Stomach (tissue), 8 donors: ENCODE measurements at regions not wholly inside any gene's neighbourhood (a gene's known extent, or its start where the extent isn't known, plus 50 kb on each side); places are given as distances from the start of the nearest gene placed in this dataset.

Source experiments
- DNase-seq, 2 donors: peaks; one replicate each; pipeline versions ENCODE4 v3.0.0 to v3.0.0-alpha.2; 2013 to 2019
- H3K27ac ChIP-seq, 5 donors: fragments of 200-600 bp in 4 of 5; sonication (generic) in 4 of 5; one replicate each; pipeline ENCODE4 v1.5.1; 2013 to 2019; ENCODE audit warnings: mild to moderate bottlenecking in 1 of 5, moderate library complexity in 1 of 5
- H3K27me3 ChIP-seq, 3 donors: fragments of 200-600 bp; sonication (generic); one replicate each; pipeline ENCODE4 v1.5.1; 2017 to 2019; ENCODE audit warnings: mixed run types in 1 of 3
- H3K36me3 ChIP-seq, 4 donors: fragments of 200-600 bp; sonication (generic); 1 replicate in 3 of 4; 2 replicates in 1 of 4; pipeline ENCODE4 v1.5.1; 2016 to 2019
- H3K4me1 ChIP-seq, 4 donors: fragments of 200-600 bp; sonication (generic); one replicate each; pipeline ENCODE4 v1.5.1; 2016 to 2019
- H3K4me3 ChIP-seq, 4 donors: fragments of 200-600 bp; sonication (generic) in 3 of 4; one replicate each; pipeline ENCODE4 v1.5.1; 2016 to 2019; ENCODE audit warnings: mild to moderate bottlenecking in 1 of 4
- H3K9me3 ChIP-seq, 4 donors: fragments of 200-600 bp; sonication (generic); one replicate each; pipeline ENCODE4 v1.5.1; 2016 to 2019
- EP300 ChIP-seq: sonication (generic); formaldehyde crosslinking; IDR thresholded peaks from one replicate; pipeline ENCODE4 v1.6.1; 2017; ENCODE audit warnings: antibody characterized with exemption
- POLR2A ChIP-seq, 4 donors: fragments of 450-650 bp; IDR thresholded peaks; one replicate each; pipeline ENCODE4 v1.6.1; 2016; ENCODE audit warnings: antibody characterized with exemption in 4 of 4, control low read depth in 2 of 4, mild to moderate bottlenecking in 1 of 4, moderate library complexity in 1 of 4
- POLR2AphosphoS5 ChIP-seq, 3 donors: sonication (generic); formaldehyde crosslinking; IDR thresholded peaks; one replicate each; pipeline ENCODE4 v1.6.1; 2016; ENCODE audit warnings: antibody characterized with exemption in 3 of 3
- WGBS, 5 donors: extraction: QIAGEN DNeasy Blood & Tissue Kit in 3 of 5; methylation state at CpG; one replicate each; pipeline versions ENCODE4 v1.1.5 to v1.1.7; 2013 to 2018; 5-methylcytosine and 5-hydroxymethylcytosine counted together
- intact Hi-C: fragments of 100-400 bp; cut with DNase I; formaldehyde crosslinking; loops from one replicate; pipeline ENCODE4 v1.15.1; 2023; ENCODE audit warnings: low total_unique reads
- TF ChIP-seq, protein P1 (sequence below), 7 experiments: fragments of 450-650 bp in 4 of 7; fragments of 200-600 bp in 3 of 7; sonication (generic) in 3 of 7; IDR thresholded peaks; one replicate each; pipeline ENCODE4 v1.5.1; 2016 to 2019; ENCODE audit warnings: antibody characterized with exemption in 7 of 7, control low read depth in 2 of 7, mild to moderate bottlenecking in 1 of 7
- donor health status: healthy with polysubstance abuse.
- donor health status: Bipolar disorder and iron deficiency.
- donor health status: healthy.

DNA sequence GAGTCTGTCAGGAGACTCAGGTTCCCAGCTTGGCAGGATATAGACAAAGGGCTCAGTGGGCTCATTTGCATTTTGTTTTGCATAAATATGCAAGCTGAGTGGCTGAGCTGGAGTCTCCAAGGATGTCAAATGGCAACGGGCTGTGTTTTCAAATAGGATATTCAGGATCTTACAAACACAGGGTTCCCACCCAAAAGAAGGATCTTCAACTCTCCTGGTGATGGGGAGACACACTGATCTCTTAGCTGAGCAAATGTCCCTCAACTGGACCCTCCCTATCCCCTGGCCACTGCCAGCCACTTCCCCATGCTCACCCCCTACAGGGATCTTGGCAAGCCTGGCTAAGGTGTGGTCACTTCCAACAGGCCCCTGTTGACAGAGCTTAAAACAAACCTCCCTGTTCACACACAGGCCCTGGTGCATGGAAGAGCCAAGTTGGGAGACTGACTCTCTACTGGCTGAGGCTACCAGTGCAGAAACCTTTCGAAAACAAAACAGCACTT is 61.6 kb downstream of the SOX9 start:
- Histone ChIP-seq H3K27me3 (no peaks in the 10 kb centered on the region), H3K4me3 (no peak overlapping the region), H3K9me3 (no peaks in the 10 kb centered on the region), H3K4me1 (peaks cover 0 to 15% (median 11%) of the 10 kb centered on the region in 4 donors), H3K27ac (peak overlapping the region in 2 of 5 donors; percentile 0 to 34), H3K36me3 (no peaks in the 10 kb centered on the region)
- WGBS, 5 donors: 15 to 36% (median 16%) methylated on average over 2 of the region's 2 CpGs
- no peak for TF ChIP-seq POLR2A (IDR thresholded peaks at IDR 0.05)
- no peak for TF ChIP-seq EP300
- TF ChIP-seq, protein P1, sequence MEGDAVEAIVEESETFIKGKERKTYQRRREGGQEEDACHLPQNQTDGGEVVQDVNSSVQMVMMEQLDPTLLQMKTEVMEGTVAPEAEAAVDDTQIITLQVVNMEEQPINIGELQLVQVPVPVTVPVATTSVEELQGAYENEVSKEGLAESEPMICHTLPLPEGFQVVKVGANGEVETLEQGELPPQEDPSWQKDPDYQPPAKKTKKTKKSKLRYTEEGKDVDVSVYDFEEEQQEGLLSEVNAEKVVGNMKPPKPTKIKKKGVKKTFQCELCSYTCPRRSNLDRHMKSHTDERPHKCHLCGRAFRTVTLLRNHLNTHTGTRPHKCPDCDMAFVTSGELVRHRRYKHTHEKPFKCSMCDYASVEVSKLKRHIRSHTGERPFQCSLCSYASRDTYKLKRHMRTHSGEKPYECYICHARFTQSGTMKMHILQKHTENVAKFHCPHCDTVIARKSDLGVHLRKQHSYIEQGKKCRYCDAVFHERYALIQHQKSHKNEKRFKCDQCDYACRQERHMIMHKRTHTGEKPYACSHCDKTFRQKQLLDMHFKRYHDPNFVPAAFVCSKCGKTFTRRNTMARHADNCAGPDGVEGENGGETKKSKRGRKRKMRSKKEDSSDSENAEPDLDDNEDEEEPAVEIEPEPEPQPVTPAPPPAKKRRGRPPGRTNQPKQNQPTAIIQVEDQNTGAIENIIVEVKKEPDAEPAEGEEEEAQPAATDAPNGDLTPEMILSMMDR (IDR thresholded peaks at IDR 0.05): no peak
- peak; percentile 58 to 66 for DNase-seq
- intact Hi-C loops: no loop called here

DNA sequence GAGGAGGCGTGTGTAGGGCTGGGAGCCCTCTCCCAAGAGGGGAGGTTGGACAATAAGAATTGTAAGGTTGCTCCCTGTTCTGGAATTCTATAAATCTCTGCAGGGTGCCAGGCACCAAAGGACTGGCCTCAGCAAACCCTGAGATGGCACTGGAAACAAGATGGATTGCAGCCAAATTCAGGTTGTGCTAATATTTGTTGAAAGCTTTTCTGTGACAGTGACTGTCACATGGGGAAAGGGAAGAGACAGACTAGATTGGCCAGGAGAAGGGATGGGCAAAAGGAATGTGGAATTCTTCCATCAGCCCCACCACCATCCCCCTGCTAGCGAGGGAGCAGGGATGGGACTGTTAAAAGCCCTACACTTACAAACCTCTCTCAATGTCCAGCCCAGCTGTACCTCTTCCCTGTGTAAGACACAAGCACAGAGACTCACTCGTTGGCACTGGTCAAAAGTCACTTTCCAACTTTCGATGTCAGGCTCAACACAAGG is 62.4 kb downstream of the SOX9 start:
- Histone ChIP-seq H3K27me3 (no peaks in the 10 kb centered on the region), H3K9me3 (no peaks in the 10 kb centered on the region), H3K4me3 (no peak overlapping the region), H3K36me3 (no peaks in the 10 kb centered on the region), H3K4me1 (peaks cover 0 to 19% (median 15%) of the 10 kb centered on the region in 4 donors), H3K27ac (peak overlapping the region in 2 of 5 donors; percentile 0 to 34)
- no peak for TF ChIP-seq POLR2A (IDR thresholded peaks at IDR 0.05)
- TF ChIP-seq POLR2AphosphoS5 (IDR thresholded peaks at IDR 0.05): no peak
- TF ChIP-seq, protein P1 (IDR thresholded peaks at IDR 0.05): no peak
- no peak for TF ChIP-seq EP300
- 77 to 85% (median 80%) methylated on average over 4 of the region's 4 CpGs for WGBS, 5 donors
- intact Hi-C loops: no loop called here
- no peak for DNase-seq

DNA sequence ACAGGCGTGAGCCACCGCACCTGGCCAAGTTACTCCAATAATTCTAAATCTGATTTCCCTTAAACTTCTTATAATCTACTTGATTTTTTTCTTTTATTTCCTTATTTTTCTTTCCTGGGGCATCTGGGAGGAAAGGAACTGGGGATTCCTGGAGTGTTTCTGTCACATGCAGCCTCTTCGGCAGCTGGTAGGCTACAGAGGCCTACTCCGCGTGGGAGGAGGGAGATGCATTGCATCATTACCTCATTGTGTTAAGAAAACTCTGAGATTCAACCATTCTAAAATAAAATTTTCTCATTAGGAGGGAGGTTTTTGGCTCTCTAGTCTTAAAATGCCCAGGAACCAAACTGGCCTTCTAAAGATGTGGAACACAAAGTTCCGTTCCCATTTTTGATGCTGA is 64.0 kb downstream of the SOX9 start:
- Histone ChIP-seq H3K27ac (no peak overlapping the region), H3K9me3 (no peaks in the 10 kb centered on the region), H3K27me3 (no peaks in the 10 kb centered on the region), H3K4me1 (peaks cover 0 to 19% (median 15%) of the 10 kb centered on the region in 4 donors), H3K36me3 (no peaks in the 10 kb centered on the region), H3K4me3 (no peak overlapping the region)
- intact Hi-C loops: no loop called here
- no peak for TF ChIP-seq EP300
- 85 to 93% (median 92%) methylated on average over 6 of the region's 6 CpGs for WGBS, 5 donors
- DNase-seq: no peak

DNA sequence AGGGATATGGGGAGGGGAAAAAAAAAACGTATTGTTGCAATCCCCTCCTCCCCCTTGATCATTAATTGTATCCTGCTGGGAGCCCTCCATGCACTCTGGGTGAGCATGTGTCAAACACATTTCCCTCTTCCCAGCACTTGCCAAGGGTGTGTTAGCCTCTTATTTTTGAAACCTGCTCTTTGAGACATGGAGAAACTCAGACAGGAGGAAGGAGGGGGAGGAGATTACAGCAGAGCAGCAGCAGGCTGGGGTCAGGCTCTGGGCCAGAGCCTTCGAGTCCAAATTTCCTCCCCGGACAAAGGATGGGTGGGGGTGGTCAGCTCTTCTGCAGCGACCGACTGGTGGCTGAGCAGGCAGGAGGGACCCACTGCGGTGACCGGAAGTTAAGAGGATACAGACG is 64.7 kb downstream of the SOX9 start:
- no peaks in the 10 kb centered on the region for H3K9me3 ChIP-seq
- no peaks in the 10 kb centered on the region for H3K36me3 ChIP-seq
- no peaks in the 10 kb centered on the region for H3K27me3 ChIP-seq
- intact Hi-C loops: no loop called here
- no peak for TF ChIP-seq POLR2A (IDR thresholded peaks at IDR 0.05)
- TF ChIP-seq, protein P1 (IDR thresholded peaks at IDR 0.05): no peak
- no peak for TF ChIP-seq POLR2AphosphoS5 (IDR thresholded peaks at IDR 0.05)
- no peak for TF ChIP-seq EP300
- H3K4me3 ChIP-seq: no peak overlapping the region
- H3K27ac ChIP-seq: no peak overlapping the region
- 34 to 45% (median 39%) methylated on average over 8 of the region's 8 CpGs for WGBS, 5 donors
- H3K4me1 ChIP-seq: peaks cover 0 to 19% (median 15%) of the 10 kb centered on the region in 4 donors
- peak in 1 of 2 donors; percentile 36 for DNase-seq

DNA sequence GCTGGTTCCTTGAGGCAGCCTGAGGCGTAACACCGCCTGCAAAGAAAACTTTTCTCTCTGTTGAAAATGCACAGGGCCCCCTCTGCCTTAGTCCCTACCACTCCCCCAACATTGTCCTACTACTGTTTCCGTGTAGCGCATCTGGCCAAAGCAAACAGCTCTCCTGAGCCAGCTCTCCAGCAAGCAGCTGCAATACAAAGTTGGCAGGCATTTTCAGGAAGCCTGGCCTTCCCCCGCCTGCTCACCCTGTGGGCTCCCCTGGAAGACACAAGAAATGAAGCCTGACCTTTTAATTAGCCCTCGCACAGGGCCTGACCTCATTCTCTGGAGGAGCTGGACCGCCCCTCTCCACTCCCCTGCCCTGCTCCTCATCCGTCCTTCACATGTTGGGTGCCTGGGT is 66.7 kb downstream of the SOX9 start:
- TF ChIP-seq POLR2AphosphoS5 (IDR thresholded peaks at IDR 0.05) (peak in 1 of 3 donors; percentile 39), EP300 (no peak)
- TF ChIP-seq, protein P1 (IDR thresholded peaks at IDR 0.05): no peak
- DNase-seq: peak; percentile 67 to 72
- Histone ChIP-seq H3K36me3 (no peaks in the 10 kb centered on the region), H3K4me3 (no peak overlapping the region), H3K9me3 (no peaks in the 10 kb centered on the region), H3K27ac (peak overlapping the region in 1 of 5 donors; percentile 24), H3K27me3 (no peaks in the 10 kb centered on the region), H3K4me1 (peaks cover 0 to 15% (median 13%) of the 10 kb centered on the region in 4 donors)
- 17 to 42% (median 24%) methylated on average over 8 of the region's 8 CpGs for WGBS, 5 donors
- intact Hi-C loops: no loop called here
